Activated T-cell treated with anti-CD3 and anti-CD28 coated beads, Interleukin-2, amount 50 U/mL, for 24 hours (primary cell): ENCODE measurements at regions not wholly inside any gene's neighbourhood (a gene's known extent, or its start where the extent isn't known, plus 50 kb on each side); places are given as distances from the start of the nearest gene placed in this dataset.

Experiments used
- DNase-seq: peaks from one replicate; pipeline ENCODE4 v3.0.0-alpha.2; 2020
- H3K27ac Mint-ChIP-seq: 2 replicates; pipeline ENCODE4 v1.8.0; 2020; ENCODE audit warnings: mild to moderate bottlenecking, mixed read lengths
- H3K27me3 Mint-ChIP-seq: 2 replicates; pipeline ENCODE4 v1.8.0; 2020; ENCODE audit warnings: mixed read lengths
- H3K36me3 Mint-ChIP-seq: 2 replicates; pipeline ENCODE4 v1.8.0; 2020; ENCODE audit warnings: low read depth, mixed read lengths
- H3K4me1 Mint-ChIP-seq: 2 replicates; pipeline ENCODE4 v1.8.0; 2020; ENCODE audit warnings: low read depth, mixed read lengths
- H3K4me3 Mint-ChIP-seq: 2 replicates; pipeline ENCODE4 v1.8.0; 2020; ENCODE audit warnings: mild to moderate bottlenecking, moderate library complexity, mixed read lengths
- H3K9me3 Mint-ChIP-seq: 2 replicates; pipeline ENCODE4 v1.8.0; 2020; ENCODE audit warnings: mixed read lengths

DNA sequence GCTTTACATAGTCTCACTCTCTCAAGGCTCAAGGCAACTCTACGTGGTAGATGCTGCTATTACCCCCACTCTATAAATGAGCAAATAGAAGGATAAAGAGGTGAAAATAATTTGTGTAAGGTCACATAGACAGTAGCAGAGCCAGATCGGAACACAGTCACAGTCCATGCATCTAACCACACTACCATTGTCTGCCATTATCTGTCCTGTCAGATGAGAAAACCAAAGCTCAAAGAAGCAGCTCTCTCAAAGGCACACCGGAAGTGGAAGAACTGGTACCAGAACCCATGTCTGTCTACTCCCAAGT, 134.4 kb upstream of the NUDT4 start:
- Mint-ChIP-seq H3K27ac (no peak overlapping the region), H3K36me3 (no peaks in the 10 kb centered on the region), H3K4me3 (no peak overlapping the region), H3K9me3 (peaks cover 12% of the 10 kb centered on the region), H3K27me3 (no peaks in the 10 kb centered on the region), H3K4me1 (peaks cover 29% of the 10 kb centered on the region)
- DNase-seq, result no peak

DNA sequence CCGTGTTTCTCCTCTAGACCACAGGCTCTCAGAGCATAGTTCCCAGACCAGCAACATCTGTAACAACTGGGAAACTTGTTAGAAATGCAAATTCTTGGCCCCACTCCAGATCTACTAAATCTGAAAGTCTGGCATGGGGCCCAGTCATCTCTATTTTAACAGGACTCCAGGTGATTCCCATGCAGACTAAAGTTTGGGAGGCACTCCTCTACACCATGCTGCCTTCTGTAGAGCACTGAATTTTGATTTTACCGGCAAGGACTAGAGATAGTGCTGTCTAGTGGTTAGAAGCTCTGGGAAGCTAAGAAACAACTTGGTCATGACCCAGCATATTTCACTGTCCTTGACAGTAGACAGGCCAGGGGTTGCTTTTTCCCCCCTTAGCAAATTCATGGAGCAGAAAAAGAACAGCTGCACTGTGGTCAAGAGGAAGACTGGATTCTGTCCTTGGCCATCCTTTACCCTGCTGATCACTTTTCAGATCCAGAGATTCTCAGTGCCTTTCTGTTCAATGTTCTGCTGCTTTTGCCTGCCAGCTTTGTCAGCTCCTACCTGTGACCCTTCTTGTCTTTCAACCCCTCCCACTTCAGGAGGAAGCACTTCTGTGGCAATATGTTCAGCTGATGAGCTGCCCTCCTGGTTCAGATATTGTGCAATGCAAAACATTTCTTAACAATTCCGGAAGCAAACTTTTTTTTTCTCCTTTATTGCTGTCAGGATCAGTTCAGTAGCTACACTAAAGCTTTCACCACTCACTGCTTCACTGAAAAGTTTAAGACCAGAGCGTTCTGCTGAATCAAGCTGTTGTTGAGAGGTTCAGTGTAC, 133.8 kb upstream of the NUDT4 start:
- Mint-ChIP-seq H3K9me3 (peaks cover 12% of the 10 kb centered on the region), H3K4me1 (peaks cover 31% of the 10 kb centered on the region), H3K27ac (no peak overlapping the region), H3K36me3 (no peaks in the 10 kb centered on the region), H3K27me3 (no peaks in the 10 kb centered on the region), H3K4me3 (peak overlapping the region; percentile 19)
- DNase-seq, result no peak

DNA sequence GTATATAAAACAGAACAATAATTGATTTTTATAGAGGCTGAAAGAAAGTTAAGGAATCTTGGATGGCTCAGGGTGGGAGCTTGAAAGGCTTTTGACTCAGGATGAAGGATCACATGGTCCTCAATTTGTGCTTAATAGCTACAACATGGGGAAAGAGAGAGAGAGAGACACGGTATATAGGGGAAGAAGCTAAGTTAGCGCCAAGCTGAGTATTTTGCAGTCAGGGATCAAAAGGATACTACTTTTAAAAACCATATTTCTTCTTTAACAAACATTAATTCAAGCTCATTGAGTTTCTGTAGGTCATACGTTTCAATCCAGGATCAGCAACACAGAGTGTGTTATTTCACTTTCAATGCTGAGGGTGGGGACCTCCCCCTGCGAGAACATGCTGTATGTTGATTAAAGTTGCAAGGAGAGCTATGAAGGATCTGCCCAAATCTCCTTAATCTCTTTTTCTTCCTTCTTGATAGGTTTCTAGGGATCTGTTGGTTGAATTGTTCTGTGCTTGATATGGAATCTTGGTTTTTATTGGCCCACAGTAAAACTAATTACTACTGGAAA, 133.1 kb upstream of the NUDT4 start:
- Mint-ChIP-seq H3K4me1 (peaks cover 36% of the 10 kb centered on the region), H3K4me3 (peak overlapping the region; percentile 19), H3K27me3 (no peaks in the 10 kb centered on the region), H3K9me3 (peaks cover 9% of the 10 kb centered on the region), H3K36me3 (no peaks in the 10 kb centered on the region), H3K27ac (no peak overlapping the region)
- DNase-seq, result no peak

GRCh38 chr12:93245543-93245942, 132.2 kb upstream of the NUDT4 start:
- H3K27me3 Mint-ChIP-seq, result no peaks in the 10 kb centered on the region
- peak overlapping the region; percentile 20 for H3K27ac Mint-ChIP-seq
- no peak for DNase-seq
- peaks cover 36% of the 10 kb centered on the region for H3K4me1 Mint-ChIP-seq
- no peak overlapping the region for H3K4me3 Mint-ChIP-seq
- H3K9me3 Mint-ChIP-seq, result no peaks in the 10 kb centered on the region
- no peaks in the 10 kb centered on the region for H3K36me3 Mint-ChIP-seq

- Mint-ChIP-seq H3K36me3 (no peaks in the 10 kb centered on the region), H3K4me1 (peaks cover 36% of the 10 kb centered on the region), H3K27ac (no peak overlapping the region), H3K9me3 (no peaks in the 10 kb centered on the region), H3K4me3 (no peak overlapping the region), H3K27me3 (no peaks in the 10 kb centered on the region)
- no peak for DNase-seq
Observed at GRCh38 chr12:93247313-93247991, 130.3 kb upstream of the NUDT4 start.

- Mint-ChIP-seq H3K9me3 (peaks cover 15% of the 10 kb centered on the region), H3K27ac (no peak overlapping the region), H3K4me1 (peaks cover 7% of the 10 kb centered on the region), H3K4me3 (no peak overlapping the region), H3K27me3 (no peaks in the 10 kb centered on the region), H3K36me3 (no peaks in the 10 kb centered on the region)
- DNase-seq, result no peak
Observed at GRCh38 chr12:93252221-93252620, 125.5 kb upstream of the NUDT4 start.

GRCh38 chr12:93254911-93255310, 122.8 kb upstream of the NUDT4 start:
- Mint-ChIP-seq H3K4me1 (no peaks in the 10 kb centered on the region), H3K4me3 (no peak overlapping the region), H3K27ac (no peak overlapping the region), H3K27me3 (no peaks in the 10 kb centered on the region), H3K36me3 (no peaks in the 10 kb centered on the region), H3K9me3 (peaks cover 15% of the 10 kb centered on the region)
- no peak for DNase-seq

- Mint-ChIP-seq H3K4me1 (no peaks in the 10 kb centered on the region), H3K9me3 (peaks cover 15% of the 10 kb centered on the region), H3K27me3 (no peaks in the 10 kb centered on the region), H3K36me3 (no peaks in the 10 kb centered on the region), H3K27ac (no peak overlapping the region), H3K4me3 (no peak overlapping the region)
- no peak for DNase-seq
Observed at GRCh38 chr12:93256256-93256969, 121.3 kb upstream of the NUDT4 start.

- Mint-ChIP-seq H3K4me1 (no peaks in the 10 kb centered on the region), H3K27me3 (peaks cover 4% of the 10 kb centered on the region), H3K9me3 (no peaks in the 10 kb centered on the region), H3K4me3 (no peak overlapping the region), H3K36me3 (no peaks in the 10 kb centered on the region), H3K27ac (no peak overlapping the region)
- no peak for DNase-seq
Observed at GRCh38 chr12:93261505-93262094, 116.1 kb upstream of the NUDT4 start.

DNA sequence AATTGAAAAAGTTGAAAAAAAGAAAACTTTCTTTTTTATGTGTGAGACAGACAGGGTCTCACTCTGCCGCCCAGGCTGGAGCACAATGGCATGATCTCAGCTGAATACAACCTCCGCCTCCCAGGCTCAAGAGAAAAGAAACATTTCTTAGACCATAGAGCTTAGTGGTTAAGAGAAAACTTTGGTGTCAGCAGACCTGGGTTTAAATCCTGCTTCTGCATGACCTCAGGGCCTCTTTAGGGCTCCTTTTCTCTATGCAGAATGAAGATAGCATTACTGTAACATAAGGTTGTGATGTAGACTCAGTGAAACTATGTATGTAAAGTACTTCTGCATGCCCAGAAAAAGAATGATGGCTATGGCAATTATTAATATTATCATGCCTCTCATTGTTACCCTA, 104.7 kb upstream of the NUDT4 start:
- Mint-ChIP-seq H3K27ac (no peak overlapping the region), H3K9me3 (peaks cover 2% of the 10 kb centered on the region), H3K27me3 (no peaks in the 10 kb centered on the region), H3K36me3 (no peaks in the 10 kb centered on the region), H3K4me3 (no peak overlapping the region), H3K4me1 (peaks cover 6% of the 10 kb centered on the region)
- DNase-seq, result no peak

DNA sequence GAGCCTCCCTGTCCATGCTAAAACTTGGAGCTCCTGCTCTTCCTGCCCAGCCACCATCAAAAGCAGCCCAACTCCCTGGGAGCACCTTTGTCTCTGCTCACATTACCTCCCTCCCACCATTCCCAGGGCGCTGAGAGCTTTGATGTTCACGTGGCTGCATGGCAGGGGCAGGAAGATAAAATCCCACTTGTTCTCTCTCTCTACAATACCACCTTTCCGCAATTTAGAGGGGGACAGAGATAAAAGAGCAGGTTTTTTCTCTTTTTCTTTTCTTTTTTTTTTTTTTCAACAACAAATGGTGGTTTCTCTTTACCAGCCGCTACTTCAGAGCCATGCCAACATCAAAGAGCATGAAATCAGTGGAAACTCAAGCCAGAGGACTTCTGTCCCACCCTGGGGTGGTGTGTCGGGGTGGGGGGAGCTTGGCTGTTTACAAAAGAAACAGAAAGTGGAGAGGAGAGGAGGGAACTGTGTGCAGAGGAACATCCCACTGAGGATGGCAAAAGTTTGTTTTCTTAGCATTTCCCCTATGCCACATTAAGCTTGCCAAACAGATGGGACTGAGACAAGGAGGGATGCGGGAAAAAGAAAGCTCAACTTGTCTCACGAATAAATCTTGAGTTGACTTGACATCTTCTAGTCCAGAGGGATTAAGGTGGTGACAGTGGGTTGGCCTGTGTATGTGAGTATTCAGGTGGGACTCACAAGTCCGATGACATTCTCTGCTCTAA, 103.7 kb upstream of the NUDT4 start:
- no peak overlapping the region for H3K4me3 Mint-ChIP-seq
- no peaks in the 10 kb centered on the region for H3K36me3 Mint-ChIP-seq
- peaks cover 2% of the 10 kb centered on the region for H3K9me3 Mint-ChIP-seq
- H3K27me3 Mint-ChIP-seq, result no peaks in the 10 kb centered on the region
- peaks cover 6% of the 10 kb centered on the region for H3K4me1 Mint-ChIP-seq
- no peak for DNase-seq
- no peak overlapping the region for H3K27ac Mint-ChIP-seq

- peaks cover 2% of the 10 kb centered on the region for H3K9me3 Mint-ChIP-seq
- no peaks in the 10 kb centered on the region for H3K36me3 Mint-ChIP-seq
- no peak for DNase-seq
- no peak overlapping the region for H3K27ac Mint-ChIP-seq
- no peak overlapping the region for H3K4me3 Mint-ChIP-seq
- no peaks in the 10 kb centered on the region for H3K27me3 Mint-ChIP-seq
- peaks cover 6% of the 10 kb centered on the region for H3K4me1 Mint-ChIP-seq
Observed at GRCh38 chr12:93274937-93275336, 102.8 kb upstream of the NUDT4 start.

DNA sequence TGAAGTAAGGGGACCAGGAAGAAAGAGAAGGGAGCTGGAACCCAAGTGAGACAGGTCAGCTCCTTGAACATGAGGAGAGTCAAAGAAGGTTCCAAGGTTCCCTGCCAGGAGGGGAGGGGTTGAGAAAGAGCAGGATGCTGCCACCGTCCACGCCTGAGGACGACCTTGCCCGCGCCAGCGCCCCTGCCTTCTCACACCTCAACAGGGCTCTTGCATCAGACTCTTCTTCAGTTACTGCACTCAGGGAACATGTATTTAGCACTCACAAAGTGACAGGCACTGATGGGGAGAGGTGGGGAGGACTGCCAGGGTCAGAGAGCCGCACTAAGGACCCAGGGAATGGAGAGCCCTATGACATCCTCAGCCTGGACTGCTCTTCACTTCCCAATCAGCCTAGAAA, 102.1 kb upstream of the NUDT4 start:
- no peak overlapping the region for H3K4me3 Mint-ChIP-seq
- no peaks in the 10 kb centered on the region for H3K27me3 Mint-ChIP-seq
- no peak overlapping the region for H3K27ac Mint-ChIP-seq
- H3K9me3 Mint-ChIP-seq, result peaks cover 2% of the 10 kb centered on the region
- H3K4me1 Mint-ChIP-seq, result peaks cover 6% of the 10 kb centered on the region
- no peaks in the 10 kb centered on the region for H3K36me3 Mint-ChIP-seq
- DNase-seq, result no peak
